AG09319 (cell line): ENCODE measurements at regions not wholly inside any gene's neighbourhood (a gene's known extent, or its start where the extent isn't known, plus 50 kb on each side); places are given as distances from the start of the nearest gene placed in this dataset.

Experiments used
- DNase-seq: peaks from one replicate; pipeline ENCODE4 v3.0.0-alpha.2; 2010; ENCODE audit warnings: low read depth; ENCODE audit errors: extremely low read depth
- CTCF ChIP-seq: IDR thresholded peaks from 2 replicates; pipeline ENCODE4 v1.5.1; 2011; ENCODE audit warnings: low read depth, mild to moderate bottlenecking, inconsistent platforms, low read length, moderate library complexity

GRCh38 chrX:22366166-22366702, 93.5 kb downstream of the CBLL2 start:
- no peak for DNase-seq

GRCh38 chrX:22366906-22367305, 94.2 kb downstream of the CBLL2 start:
- DNase-seq, result no peak
- TF ChIP-seq CTCF, result no peak

More at GRCh38 chrX:22366166-22366702, 93.5 kb downstream of the CBLL2 start:
- no peak for TF ChIP-seq CTCF

GRCh38 chrX:22373094-22373493, 100.4 kb downstream of the CBLL2 start:
- DNase-seq, result no peak
- no peak for TF ChIP-seq CTCF

GRCh38 chrX:22373766-22374165, 101.1 kb downstream of the CBLL2 start:
- no peak for DNase-seq
- no peak for TF ChIP-seq CTCF

- DNase-seq, result no peak
- no peak for TF ChIP-seq CTCF
Measured at GRCh38 chrX:22376369-22376768, 103.7 kb downstream of the CBLL2 start.

GRCh38 chrX:22378296-22378695, 105.6 kb downstream of the CBLL2 start:
- DNase-seq, result no peak
- no peak for TF ChIP-seq CTCF

- no peak for TF ChIP-seq CTCF
- no peak for DNase-seq
Measured at GRCh38 chrX:22383988-22384387, 111.3 kb downstream of the CBLL2 start.
